ENCODE measurements at regions not wholly inside any gene's neighbourhood (a gene's known extent, or its start where the extent isn't known, plus 50 kb on each side); places are given as distances from the start of the nearest gene placed in this dataset.

DNA sequence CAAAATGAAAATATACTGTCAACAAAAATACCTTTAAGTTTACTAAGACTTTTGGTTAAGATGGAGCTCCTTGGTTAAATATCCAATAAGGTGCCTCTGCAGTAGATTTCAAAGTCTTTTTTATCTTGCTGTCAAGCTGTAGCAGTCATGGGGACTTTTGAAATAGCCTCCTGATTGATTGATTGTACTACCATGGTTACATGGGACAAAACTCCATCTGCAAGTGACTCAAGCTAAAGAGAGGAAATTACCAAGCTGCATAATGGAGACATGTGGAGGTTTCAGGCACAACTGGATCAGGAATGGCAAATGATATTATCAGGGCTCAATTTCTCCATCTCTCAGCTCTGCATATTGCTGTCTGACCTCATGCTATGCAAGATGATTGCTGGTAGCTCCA lies 73.4 kb upstream of the ST8SIA3 start:
- Histone ChIP-seq H4K20me1 (ENCODE audit: low read length) (no peaks in the 10 kb centered on the region), H3K27ac (ENCODE audit: low read length) (no peak overlapping the region), H3K27me3 (ENCODE audit: low read length) (peaks cover 59% of the 10 kb centered on the region), H3K4me1 (ENCODE audit: insufficient read depth, low read length) (no peaks in the 10 kb centered on the region), H2AFZ (ENCODE audit: low read length) (no peak overlapping the region), H3K9me2 (replicated peaks; ENCODE audit: low read length) (no peaks in the 10 kb centered on the region), H3K9me3 (ENCODE audit: low read length) (no peaks in the 10 kb centered on the region), H3K4me2 (ENCODE audit: low read length) (no peak overlapping the region), H3K9ac (ENCODE audit: low read length) (no peak overlapping the region), H3F3A (ENCODE audit: low read length, unreplicated experiment) (no peaks in the 10 kb centered on the region), H3K79me2 (ENCODE audit: low read length) (no peaks in the 10 kb centered on the region), H3K36me3 (ENCODE audit: low read depth, low read length) (no peaks in the 10 kb centered on the region), H3K4me3 (ENCODE audit: low read length) (no peak overlapping the region)
- DNase-seq (no peak), ATAC-seq (no peak)
- CTCF ChIA-PET, result no interaction called here
- TF ChIP-seq EZH2phosphoT487 (IDR thresholded peaks at IDR 0.05; ENCODE audit: borderline replicate concordance, low read length) (no peak), CTCF (conservative IDR thresholded peaks at IDR 0.05; ENCODE audit: low read depth, low read length) (no peak), EZH2 (IDR thresholded peaks at IDR 0.05; ENCODE audit: low read length, unreplicated experiment) (no peak)
- no TSS peak for BruUV-seq (replicated peaks)
- intact Hi-C loops (cut with micrococcal nuclease), result no loop called here
- POLR2A ChIA-PET (ENCODE audit: unreplicated experiment), result no interaction called here

DNA sequence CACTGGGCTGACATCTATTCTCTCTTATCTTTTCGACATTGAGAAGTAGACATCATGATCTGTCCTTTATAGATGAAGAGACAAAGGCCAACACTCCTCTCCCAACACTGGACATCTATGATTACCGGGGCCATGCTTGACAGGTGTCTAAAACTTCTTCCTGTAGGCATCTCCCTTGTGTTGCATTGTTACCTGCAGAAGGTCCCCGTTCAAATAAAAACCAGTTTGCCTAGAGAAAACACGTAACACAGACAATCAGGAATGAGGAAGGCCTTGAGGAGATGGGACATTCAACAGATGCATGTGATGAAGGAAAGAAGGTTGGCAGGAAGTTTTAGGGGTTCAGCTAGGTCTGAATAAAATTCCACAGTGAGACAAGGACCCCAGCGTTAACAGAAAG lies 70.8 kb upstream of the ST8SIA3 start:
- TF ChIP-seq CTCF (conservative IDR thresholded peaks at IDR 0.05; ENCODE audit: low read depth, low read length) (no peak), EZH2phosphoT487 (IDR thresholded peaks at IDR 0.05; ENCODE audit: borderline replicate concordance, low read length) (no peak), EZH2 (IDR thresholded peaks at IDR 0.05; ENCODE audit: low read length, unreplicated experiment) (no peak)
- Histone ChIP-seq H3K79me2 (ENCODE audit: low read length) (no peaks in the 10 kb centered on the region), H3K27ac (ENCODE audit: low read length) (no peak overlapping the region), H3F3A (ENCODE audit: low read length, unreplicated experiment) (no peaks in the 10 kb centered on the region), H2AFZ (ENCODE audit: low read length) (no peak overlapping the region), H3K27me3 (ENCODE audit: low read length) (peaks cover 44% of the 10 kb centered on the region), H3K4me1 (ENCODE audit: insufficient read depth, low read length) (no peaks in the 10 kb centered on the region), H3K36me3 (ENCODE audit: low read depth, low read length) (no peaks in the 10 kb centered on the region), H3K9ac (ENCODE audit: low read length) (no peak overlapping the region), H4K20me1 (ENCODE audit: low read length) (no peaks in the 10 kb centered on the region), H3K9me3 (ENCODE audit: low read length) (no peaks in the 10 kb centered on the region), H3K9me2 (replicated peaks; ENCODE audit: low read length) (no peaks in the 10 kb centered on the region), H3K4me3 (ENCODE audit: low read length) (no peak overlapping the region), H3K4me2 (ENCODE audit: low read length) (no peak overlapping the region)
- DNase-seq (no peak), ATAC-seq (no peak)
- ChIA-PET POLR2A (ENCODE audit: unreplicated experiment) (no interaction called here), CTCF (no interaction called here)
- BruUV-seq (replicated peaks), result no TSS peak
- intact Hi-C loops (cut with micrococcal nuclease), result no loop called here

- no peaks in the 10 kb centered on the region for H3F3A ChIP-seq (ENCODE audit: low read length, unreplicated experiment)
- no peak overlapping the region for H3K27ac ChIP-seq (ENCODE audit: low read length)
- H3K27me3 ChIP-seq (ENCODE audit: low read length), result peaks cover 13% of the 10 kb centered on the region; the same call in 1 of the 2 replicates
- ATAC-seq (no peak), DNase-seq (no peak)
- intact Hi-C loops (cut with micrococcal nuclease), result no loop called here
- H3K79me2 ChIP-seq (ENCODE audit: low read length), result no peaks in the 10 kb centered on the region
- no peak overlapping the region for H3K4me3 ChIP-seq (ENCODE audit: low read length)
- no peaks in the 10 kb centered on the region for H4K20me1 ChIP-seq (ENCODE audit: low read length)
- no peaks in the 10 kb centered on the region for H3K4me1 ChIP-seq (ENCODE audit: insufficient read depth, low read length)
- no peaks in the 10 kb centered on the region for H3K9me3 ChIP-seq (ENCODE audit: low read length)
- no peak overlapping the region for H2AFZ ChIP-seq (ENCODE audit: low read length)
- TF ChIP-seq EZH2phosphoT487 (IDR thresholded peaks at IDR 0.05; ENCODE audit: borderline replicate concordance, low read length) (no peak), CTCF (conservative IDR thresholded peaks at IDR 0.05; ENCODE audit: low read depth, low read length) (no peak), EZH2 (IDR thresholded peaks at IDR 0.05; ENCODE audit: low read length, unreplicated experiment) (no peak)
- no peaks in the 10 kb centered on the region for H3K36me3 ChIP-seq (ENCODE audit: low read depth, low read length)
- ChIA-PET CTCF (no interaction called here), POLR2A (ENCODE audit: unreplicated experiment) (interaction anchor here (0.7 kb wide), 1 partner anchor 281 kb away, joined by 4 read pairs; no protein-coding TSS in a partner anchor)
- no peak overlapping the region for H3K9ac ChIP-seq (ENCODE audit: low read length)
- no TSS peak for BruUV-seq (replicated peaks)
- no peaks in the 10 kb centered on the region for H3K9me2 ChIP-seq (replicated peaks; ENCODE audit: low read length)
- no peak overlapping the region for H3K4me2 ChIP-seq (ENCODE audit: low read length)
Measured at GRCh38 chr18:57286949-57287348, 65.4 kb upstream of the ST8SIA3 start.
